ENCODE measurements at regions not wholly inside any gene's neighbourhood (a gene's known extent, or its start where the extent isn't known, plus 50 kb on each side); places are given as distances from the start of the nearest gene placed in this dataset.
A peak's percentile ranks its signal among the peaks of the same experiment; 100 is the strongest.

DNA sequence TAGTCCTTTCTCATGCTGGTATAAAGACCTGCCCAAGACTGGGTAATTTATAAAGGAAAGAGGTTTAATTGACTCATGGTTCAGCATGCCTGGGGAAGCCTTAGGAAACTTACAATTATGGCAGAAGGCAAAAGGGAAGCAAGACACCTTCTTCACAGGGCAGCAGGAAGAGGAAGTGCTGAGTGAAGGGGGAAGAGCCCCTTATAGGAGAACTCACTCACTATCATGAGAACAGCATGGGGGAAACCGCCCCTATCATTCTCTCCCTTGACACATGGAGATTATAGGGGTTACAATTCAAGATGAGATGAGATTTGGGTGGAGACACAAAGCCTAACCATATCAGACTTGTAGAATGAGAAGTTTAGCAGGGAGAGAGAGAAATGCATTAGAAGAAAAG is 373.3 kb upstream of the DIAPH2 start:
- no peak for DNase-seq (ENCODE audit: low read depth)

DNA sequence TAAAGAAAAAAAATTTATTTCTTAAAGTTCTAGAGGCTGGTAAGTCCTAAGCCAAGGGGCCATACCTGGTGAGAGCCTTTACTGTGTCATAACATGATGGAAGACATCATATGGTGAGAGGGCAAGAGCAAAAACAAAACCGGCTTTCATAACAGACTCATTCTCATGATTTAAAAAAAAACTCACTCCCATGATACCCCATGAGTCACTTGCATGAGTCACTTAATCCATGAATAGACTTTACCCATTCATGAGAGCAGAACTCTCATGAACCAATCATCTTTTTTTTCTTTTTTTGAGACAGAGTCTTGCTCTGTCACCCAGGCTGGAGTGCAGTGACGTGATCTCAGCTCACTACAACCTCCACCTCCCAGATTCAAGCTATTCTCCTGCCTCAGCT is 369.7 kb upstream of the DIAPH2 start:
- DNase-seq (ENCODE audit: low read depth): no peak

DNA sequence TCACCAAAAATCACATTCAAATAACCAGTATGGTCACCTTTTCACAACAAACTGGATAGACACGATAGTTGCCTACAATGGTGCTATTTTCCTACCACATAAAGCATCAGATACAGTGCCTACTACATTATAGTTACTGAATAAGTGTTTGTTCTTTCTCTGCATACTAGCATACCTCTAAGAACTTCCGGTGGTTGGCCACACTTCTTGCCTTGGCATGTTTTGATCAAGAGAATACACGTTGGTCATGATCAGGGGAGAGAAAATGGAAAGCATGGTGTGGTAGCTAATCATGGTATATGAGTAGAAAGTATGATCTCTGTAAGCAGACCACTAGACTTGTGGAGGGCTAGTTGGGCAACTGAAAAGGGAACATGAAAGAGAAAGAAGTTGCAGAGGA is 322.8 kb upstream of the DIAPH2 start:
- DNase-seq (ENCODE audit: low read depth): no peak

DNA sequence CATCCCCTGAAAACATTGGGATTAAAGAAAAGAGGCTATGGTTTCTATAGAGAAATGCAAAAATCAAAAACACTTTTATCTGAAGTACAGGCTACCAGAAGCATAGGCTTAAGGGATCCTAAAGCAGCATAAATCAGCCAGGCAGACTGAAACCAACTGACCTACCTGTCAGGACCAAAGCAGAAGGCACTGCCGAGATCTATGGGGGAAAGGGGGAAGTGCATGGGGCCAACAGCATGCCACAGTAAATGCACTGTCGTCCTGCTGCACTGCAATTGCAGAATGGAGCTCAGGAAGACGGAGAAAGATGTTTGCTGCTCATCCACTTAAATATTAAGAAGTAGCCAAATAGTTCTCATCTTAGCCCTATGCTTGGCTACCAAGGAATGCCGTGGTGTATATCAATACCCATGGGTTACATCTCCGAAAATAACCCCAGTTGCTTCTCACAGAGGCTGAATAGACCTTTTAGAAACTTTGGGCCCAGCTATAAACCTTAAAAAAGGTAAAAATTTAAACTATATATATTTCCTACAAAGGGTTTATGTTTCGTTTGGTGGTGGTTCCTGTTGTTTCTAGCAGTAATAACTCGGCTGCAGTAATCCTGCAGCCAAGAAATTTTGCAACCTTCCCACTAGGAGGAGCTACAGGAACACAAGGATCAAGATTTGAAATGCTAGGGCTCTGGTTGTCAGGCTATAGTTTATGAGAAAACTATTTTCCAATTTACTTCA is 312.2 kb upstream of the DIAPH2 start:
- peak; percentile 55 for DNase-seq (ENCODE audit: low read depth)

DNA sequence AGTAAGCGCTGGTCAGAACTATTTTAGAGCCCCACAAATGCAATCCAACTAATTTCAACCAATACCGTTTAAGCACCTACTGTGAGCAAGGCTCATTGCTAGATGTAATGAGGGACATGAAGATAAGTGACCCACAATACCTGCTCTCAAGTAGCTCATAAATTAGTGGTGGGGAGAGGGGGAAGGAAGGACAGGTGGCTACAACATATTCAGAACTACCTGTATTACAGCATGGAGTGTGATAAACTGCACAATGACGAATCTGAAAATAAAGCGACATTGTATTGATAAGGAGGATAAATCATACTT is 311.6 kb upstream of the DIAPH2 start:
- no peak for DNase-seq (ENCODE audit: low read depth)

DNA sequence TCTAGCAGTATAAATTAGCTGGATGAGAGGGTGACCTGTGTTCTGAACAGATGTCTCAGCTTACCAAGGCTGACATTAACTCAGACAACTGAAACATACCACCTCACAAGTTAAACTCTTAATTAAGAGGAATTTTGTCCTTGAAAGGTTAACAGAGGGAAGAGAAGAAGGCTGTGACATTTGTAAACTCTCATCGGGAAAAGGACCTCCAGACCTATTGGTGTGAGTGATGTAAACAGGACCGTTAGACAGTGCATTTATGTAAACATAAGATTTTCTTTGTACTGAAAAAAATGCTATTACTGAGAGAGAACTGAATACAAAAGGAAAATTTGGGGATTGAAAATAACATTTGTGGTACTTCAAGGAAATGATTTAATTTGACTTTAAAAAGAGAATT is 308.4 kb upstream of the DIAPH2 start:
- no peak for DNase-seq (ENCODE audit: low read depth)

DNA sequence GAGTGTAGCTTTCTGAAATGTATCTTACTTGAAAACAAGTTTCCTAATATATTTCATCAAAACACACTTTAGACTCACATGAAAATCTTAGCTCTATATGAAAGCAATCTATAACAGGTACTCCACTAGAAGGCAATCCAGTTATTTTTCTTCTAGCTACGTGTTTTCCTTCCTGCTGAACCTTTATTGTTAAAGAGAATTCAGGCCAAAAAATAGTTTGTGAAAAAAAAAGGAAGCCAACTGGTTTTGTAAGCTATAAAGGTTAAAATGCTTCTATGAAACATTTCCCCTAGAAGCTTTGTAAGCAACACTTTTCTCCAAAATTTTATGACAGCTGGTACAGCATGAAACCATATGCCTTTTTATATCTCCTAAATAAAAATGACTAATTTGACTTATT is 304.7 kb upstream of the DIAPH2 start:
- DNase-seq (ENCODE audit: low read depth): no peak

DNA sequence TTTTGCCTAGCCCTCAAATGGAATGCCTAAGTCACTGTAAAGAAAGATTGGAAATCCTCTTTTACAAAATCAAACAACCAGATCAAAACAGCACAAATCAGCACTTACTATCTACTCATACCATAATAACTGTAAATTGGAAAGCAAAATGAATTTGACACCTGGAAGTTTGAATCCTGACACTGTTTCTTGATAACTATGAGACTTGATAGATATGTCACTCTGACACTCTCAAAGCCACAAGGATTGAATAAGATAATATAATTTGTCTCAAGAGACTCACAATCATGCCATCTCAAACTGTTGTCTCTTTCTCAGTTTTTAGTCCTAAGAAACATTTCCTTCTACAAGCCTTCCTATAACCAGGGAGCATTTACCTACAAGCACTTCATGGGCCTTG is 302.6 kb upstream of the DIAPH2 start:
- DNase-seq (ENCODE audit: low read depth): no peak

DNA sequence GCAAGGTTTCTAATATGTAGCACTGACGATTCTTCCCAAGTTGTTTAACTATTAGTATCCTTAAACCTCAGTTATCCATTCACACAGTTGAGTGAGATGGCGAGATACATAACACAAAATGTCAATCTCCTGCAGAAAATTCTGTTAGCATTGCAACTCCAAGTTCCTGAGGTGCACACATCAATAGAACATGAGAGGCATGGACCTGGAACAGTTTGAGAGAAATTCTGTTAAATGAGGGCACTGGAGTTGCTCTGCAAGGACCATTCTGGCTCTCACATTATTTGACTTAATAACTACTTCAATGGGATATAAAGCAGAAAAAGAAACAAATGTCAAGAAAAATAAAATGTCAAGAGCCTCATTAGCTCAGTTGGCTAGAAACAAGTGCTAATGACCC is 301.2 kb upstream of the DIAPH2 start:
- DNase-seq (ENCODE audit: low read depth): no peak

DNA sequence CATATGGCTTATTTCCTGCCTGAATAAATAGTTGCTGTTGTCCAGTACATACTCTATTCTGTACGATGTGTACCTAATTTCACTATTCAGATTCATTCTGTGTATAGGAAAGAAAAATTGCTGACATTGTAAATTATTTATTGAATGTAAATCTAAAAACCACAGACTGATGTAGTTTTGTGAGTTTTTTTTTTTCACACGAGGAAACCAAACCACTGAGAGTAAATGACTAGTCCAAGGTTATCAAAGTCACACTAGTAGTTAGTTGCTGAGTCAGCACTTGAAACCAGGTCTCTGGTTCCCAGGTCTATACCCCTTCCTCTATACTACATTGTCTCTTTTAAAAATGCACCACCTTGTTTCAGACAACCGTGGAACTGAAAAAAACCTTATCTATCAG is 298.3 kb upstream of the DIAPH2 start:
- DNase-seq (ENCODE audit: low read depth): no peak

DNA sequence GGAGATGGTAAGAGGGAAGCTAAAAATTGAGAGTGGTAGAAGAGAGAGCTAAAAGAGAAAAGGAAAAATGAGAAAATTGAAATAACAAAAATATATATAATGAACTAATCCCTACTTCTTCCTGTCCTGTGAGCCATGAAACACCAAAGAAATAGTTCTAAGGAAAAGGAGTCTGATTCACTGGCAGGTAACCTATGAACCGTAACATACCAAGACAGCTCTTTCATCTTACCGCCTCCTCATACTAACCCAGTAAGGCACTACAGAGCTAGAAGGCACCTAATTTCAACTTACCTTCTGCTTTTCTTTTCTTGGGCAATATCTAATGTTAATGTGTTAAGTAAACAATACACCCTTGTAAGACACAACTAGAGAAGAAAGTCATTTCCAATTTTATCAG is 297.7 kb upstream of the DIAPH2 start:
- DNase-seq (ENCODE audit: low read depth): no peak

DNA sequence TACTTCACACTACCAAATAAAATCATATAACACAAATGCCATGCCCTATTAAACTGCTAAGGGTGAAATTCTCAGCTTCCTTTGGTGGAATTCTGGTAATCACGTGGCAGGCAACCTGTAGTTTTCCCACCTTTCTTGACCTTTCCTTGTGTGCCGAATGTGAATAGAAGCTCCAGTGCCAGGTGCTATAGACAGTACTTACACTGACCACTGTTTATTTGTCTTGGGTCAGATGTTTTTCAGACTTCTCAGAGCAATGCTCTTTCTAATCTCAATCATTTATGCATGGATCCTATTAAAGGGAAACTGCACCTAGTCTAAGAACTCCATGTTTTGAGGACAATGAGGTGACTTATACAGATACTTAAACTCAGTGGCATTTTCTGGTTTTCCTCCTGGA is 296.8 kb upstream of the DIAPH2 start:
- DNase-seq (ENCODE audit: low read depth): no peak

DNA sequence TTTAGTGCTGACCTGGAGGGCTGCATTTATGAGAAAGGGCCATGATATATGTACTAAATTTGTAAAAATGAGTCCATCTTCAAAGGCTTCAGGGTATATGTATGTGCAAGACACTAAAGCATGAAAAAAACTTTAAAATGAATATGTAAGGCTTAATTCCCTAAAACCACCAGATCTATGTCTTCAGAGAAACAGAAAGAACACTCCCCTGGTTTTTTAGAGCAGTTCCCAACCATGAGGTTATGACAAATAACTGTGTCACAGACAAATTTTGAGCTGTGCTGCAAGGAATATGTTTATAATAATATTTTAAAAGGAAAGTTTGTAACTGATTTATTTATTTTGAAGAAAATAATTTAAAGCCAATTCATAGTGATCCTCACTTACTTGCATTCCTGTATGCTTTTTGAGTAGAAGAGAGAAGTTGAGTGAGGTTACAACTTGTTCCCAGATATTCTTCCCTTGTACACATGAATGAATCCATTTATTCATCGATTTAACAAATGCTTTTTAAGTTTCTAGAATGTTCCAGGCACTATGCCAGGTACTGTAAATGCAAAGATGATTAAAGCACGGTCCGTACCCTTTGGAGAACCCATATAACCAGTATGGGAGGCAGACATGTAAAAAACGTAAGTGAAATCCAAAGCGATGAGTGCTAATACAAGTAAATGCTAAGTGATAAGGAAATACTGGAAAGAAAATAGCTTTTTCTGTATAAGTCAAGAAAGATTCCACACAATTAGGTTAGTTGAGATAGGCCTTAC is 295.2 kb upstream of the DIAPH2 start:
- DNase-seq (ENCODE audit: low read depth): no peak

DNA sequence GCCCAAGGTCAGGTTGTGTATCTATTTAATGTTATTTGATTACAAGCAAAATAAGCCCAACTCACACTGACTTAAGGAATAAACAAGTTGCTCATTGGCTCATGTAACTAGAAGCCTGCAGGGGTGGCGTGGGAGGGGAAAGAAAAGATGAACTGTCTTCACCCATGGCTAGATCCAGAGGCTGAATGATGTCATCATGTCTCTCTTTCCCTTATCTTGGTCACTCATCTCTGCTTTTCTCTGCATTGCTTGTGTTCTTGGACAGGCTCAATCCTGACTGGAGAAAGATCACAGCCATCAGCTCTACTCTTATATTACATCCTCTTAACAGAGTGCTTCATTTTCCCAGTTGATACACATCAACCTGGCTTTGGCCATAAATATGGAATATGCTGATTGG is 290.0 kb upstream of the DIAPH2 start:
- DNase-seq (ENCODE audit: low read depth): no peak

DNA sequence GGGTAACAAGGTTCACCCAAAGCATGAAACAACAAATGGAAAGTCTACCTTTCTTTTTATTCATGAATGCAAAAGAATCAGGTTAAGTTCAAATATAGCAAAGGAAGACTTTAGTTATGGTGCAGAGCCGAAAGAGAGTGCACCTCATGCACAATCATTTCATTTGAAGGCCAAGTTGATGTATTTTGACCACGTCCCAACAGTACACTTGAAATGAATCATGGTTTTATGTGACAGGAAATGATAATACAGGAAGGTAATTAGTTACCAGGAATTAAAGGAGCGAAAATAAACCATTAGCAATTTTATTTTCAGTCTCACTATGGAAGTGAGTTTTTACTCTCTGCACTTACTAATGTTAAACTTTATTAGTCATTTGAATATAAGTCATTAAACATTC is 281.2 kb upstream of the DIAPH2 start:
- no peak for DNase-seq (ENCODE audit: low read depth)

DNA sequence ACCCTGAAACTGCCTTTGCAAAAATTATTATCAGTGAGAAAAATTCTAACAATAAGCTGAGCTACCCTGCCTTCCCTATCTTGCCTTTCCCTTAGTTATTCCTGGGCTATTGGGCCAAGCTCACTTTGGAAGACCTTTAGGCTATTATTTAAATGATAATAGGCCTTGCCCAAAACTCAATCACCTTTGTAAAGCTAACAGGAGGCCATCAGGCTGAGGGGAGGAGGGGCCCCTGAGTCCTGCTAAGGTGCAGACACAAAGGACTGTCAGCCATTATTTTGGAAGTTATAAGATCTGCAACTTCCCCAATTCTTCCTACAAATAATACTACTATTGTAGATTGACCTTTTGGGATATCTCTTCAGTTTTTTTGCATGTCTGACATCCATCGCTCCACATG is 278.8 kb upstream of the DIAPH2 start:
- no peak for DNase-seq (ENCODE audit: low read depth)

DNA sequence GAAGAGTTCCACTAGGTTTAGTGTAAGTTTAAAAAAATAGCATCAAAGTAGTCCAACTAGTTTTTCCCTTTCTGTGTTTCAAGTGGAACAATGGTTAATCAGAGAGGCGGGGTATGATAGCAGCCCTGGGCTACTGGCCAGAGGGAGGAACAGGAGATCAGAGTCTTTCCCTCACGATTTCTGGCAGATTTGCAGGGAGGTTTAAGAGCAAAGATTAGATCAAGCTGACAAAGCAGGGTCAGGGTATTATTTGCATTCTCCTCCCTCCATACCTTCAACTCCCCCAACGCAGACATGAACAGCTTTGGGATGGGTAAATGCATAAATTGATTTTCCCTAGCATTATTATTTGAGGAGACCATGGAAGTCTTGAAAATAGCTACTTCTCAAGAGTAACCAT is 277.6 kb upstream of the DIAPH2 start:
- DNase-seq (ENCODE audit: low read depth): peak; percentile 26

DNA sequence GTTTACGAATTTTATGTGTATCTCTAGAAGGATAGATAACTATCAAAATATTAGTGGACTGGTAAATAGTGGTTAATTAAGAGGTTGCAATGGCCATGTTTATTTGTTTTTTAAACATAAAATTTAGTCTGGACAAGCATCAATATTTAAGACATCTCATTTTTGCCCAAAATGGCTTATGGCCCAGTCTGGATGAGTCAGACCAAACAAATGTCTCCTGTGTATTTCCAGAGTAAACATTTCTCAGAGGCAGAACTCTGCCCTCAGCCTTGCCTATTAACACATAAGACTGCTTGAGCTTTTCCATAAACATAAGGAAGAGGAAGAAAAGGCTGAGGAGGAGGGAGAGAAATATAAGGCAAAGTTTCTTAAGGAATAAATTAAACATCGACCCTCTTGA is 277.1 kb upstream of the DIAPH2 start:
- DNase-seq (ENCODE audit: low read depth): peak; percentile 46

DNA sequence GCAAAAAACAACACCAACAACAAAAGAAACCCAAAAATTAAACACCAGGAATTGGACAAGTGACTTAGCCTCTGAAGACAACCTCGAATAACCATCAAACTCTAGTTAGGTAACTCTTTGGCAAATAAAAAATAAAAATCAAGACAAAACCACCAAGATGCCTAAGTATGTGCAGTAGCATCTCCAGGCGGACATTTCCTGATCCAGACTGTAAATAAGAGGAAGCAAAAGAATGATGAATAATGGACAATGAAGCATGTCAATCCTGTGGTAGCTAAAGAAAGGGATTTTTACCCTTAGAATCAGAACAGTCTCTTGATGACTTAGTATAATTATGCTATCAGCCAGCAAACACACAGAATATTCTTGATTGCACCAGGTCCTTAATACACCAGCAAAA is 276.7 kb upstream of the DIAPH2 start:
- DNase-seq (ENCODE audit: low read depth): no peak

DNA sequence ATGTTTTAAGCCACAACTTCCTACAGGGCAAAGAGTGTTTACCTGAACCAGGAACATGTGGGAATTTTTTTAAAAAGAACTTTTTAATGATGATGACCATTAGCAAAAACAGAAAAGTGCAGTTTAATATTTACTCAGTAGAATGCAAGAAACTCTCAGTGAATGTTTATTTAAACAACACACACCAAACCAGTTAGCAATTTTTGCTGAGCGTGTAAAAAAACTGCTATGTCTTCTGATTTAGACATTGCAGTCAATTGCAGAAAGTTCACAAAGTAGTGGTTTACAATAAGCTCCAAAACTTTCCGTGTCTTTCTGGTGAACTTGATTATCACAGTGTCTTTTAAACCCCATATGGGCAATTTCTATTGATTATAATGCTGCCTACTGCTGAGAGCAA is 273.7 kb upstream of the DIAPH2 start:
- DNase-seq (ENCODE audit: low read depth): no peak

DNA sequence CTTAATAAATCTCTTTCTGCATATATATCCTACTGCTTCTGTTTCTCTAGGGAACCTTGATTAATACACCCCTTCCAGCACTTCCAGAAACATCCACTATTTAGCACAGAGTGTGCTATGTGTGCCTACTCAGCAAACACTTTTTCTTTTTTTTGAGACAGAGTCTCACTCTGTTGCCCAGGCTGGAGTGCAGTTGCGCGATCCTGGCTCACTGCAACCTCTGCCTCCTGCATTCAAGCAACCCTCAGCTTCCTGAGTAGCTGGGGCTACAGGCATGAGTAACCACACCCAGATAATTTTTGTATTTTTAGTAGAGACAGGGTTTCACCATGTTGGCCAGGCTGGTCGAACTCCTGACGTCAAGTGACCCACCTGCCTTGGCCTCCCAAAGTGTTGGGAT is 266.9 kb upstream of the DIAPH2 start:
- DNase-seq (ENCODE audit: low read depth): no peak

DNA sequence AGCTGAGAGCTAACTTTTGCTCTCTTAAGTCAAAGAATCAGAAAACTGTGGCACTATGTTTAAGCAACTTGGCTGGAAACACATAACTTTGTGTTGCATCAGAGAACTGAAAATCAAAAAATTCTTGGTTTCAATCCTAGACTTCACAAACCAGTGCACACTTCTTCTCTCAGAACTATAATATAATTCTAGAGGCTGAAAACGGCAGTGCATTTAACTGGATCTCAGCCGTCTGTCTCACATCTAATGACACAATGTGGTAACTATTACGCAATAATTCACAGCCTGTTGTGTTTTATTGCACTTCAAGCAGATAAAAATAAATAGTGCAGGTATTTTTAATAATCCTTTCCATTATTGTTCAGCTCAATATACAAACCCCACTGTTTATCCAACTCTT is 260.6 kb upstream of the DIAPH2 start:
- DNase-seq (ENCODE audit: low read depth): peak; percentile 29

DNA sequence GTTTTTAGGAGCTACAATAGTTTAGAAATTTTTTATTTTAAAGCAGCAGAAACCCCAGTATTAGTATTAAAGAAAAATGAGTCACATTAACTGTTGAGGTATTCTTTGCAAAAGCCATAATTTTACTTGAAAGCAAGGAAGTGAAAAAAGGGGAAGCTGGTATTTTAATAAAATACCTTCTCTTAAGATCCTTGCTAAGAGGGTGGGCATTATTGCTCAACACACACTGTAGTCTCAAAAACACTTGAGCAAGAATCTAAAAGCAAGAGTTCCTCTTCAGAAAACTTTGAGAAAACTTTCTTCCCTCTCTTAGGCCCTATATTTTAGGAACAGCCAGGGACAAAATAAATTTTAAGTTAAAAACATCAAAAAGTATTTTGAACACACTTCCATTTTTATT is 259.4 kb upstream of the DIAPH2 start:
- no peak for DNase-seq (ENCODE audit: low read depth)

DNA sequence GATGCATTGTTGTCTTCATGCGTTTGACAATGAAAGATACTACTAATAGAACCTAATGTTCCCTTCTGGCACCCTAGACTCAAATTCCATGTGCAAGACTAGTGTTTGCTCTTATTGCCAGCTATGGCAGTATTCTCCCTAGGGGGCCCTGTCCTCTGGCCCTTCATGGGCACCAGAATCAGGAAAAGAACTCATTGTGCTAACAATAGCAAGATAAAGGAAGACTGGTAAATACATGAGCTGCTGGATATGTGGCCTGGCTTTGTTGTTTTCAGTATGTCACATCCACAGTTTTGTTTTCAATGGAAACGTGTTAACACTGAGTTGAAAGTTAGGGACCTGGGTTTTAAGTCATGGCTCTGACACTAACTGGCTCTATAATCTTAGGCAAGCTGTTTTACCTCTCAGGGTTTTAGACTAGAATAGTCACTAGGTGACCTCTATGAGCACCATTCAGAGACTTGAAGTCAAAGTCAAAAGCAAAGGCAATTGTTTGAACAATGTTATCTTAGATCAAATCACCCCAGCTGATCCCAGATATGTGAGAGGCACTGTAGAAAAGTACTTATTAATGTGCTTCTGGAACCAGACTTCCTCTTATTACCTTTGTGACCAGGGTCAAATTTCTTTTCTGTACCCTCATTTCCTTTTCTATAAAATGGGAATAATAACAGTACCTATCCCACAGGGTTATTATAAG is 253.7 kb upstream of the DIAPH2 start:
- DNase-seq (ENCODE audit: low read depth): no peak

All from fibroblast of the conjunctiva (primary cell).